NCI-H774 (cell line): ENCODE measurements at regions not wholly inside any gene's neighbourhood (a gene's known extent, or its start where the extent isn't known, plus 50 kb on each side); places are given as distances from the start of the nearest gene placed in this dataset.

Source experiments
- DNase-seq: peaks from one replicate; lab custom pipeline; 2025; lab: John Stamatoyannopoulos, UW

DNA sequence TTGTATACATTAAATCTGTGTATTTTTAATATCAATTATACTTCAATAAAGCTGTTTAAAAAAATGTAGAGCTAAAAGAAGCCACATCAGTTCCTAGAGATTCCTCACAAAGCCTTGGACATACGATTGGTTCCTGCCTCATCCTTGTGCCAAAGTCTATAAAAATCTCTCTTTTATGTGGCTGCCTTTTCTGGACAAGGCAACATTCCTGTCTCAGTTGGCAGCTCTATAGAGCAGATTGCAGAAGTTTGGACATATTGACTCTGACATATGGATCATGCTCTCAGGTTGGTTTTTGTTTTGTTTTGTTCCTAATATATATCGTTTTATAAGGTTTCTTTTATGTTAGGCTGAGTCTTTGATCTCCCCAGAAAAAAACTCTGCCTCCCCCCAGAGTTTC, 148.9 kb downstream of the MAFB start:
- DNase-seq = no peak

DNA sequence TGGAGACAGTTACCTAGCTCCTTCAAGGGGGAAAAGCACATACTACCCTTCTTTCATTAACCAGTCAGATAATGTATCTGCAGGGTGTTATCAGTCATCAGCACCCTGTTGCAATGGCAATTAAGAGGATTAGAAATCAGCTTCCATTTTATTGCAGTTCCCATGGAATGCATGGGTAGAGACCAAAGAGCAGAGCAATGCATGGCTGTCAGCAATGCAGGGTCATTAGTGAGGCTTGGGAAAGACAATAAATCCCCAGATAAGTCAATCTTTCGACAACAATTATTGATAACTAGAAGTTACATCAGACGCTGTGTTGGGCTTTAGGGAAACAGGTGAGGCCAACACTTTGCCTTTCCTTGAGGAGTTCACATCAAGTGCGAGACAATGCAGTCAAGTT, 150.9 kb downstream of the MAFB start:
- no peak for DNase-seq

DNA sequence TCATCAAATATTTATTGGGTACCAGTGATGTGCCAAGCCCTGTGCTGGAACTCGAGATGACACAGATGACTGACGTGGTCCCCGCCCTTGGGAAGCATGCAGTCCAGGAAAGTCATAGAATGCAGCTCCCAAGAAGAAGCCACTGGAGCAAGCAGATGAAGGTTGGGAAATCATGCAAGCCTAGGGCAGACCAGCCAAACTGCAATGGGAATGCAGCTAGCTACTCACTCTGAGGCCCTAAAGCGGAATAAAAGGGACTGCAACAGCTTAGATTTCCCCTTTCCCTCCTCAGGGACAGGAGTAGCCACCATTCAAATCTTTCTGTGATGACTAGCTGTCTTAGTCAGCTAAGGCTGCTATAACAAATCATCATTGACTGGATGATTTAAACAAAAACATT, 152.2 kb downstream of the MAFB start:
- no peak for DNase-seq

DNA sequence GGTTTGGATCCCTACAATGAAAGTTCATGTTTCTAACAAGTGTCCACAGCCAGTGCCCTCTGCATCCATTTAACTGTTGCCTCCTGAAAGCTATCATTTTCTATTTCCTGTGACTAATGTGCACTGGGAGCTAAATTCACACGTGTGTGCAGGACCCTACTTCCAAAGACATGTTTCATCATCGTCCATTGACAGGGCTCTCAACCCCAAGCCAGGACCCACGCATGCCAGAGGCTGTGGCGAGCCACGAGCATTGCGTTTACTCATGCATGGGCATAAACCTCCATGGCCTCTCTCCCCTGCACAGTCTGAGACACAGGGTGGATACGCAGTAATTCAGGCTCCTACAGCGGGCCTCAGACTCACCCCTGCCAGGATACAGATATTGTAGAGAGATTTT, 153.2 kb downstream of the MAFB start:
- DNase-seq = no peak

DNA sequence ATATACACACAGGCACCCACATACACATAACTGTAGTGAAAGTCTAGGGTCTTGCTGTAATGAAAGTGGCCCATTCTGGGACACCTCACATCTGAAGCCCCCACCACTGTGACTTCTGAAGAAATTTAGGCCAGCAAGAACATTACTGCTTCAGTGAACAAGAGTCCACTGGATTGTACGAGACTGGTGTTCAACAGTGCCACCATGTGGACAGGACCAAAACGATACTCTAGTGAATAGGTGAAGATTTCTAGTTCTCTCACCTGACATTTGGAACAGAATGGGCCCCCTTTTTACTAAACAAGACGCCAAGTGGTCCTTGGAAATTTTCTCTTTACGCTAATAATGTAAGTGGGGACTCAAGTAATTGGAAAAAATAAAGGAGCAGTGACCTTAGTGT, 156.9 kb downstream of the MAFB start:
- no peak for DNase-seq

DNA sequence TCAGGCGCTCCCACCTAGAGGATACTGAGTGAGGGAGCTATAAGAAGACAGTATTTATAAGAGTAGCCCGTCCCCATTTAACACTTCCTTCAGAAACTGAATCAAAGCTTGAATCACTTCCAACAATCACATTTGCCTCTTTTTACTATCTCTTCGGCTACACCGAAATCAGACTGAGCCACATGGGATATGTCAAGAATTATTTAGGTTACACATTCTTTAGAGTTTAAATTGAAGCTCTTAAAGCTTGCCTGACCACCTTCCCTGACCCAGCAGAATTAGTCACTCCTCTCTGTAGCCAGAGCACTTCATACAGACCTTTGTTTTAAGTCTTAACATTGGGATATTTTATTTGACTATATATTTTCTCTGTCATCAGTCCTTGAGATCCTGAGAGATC, 163.7 kb downstream of the MAFB start:
- DNase-seq = no peak

DNA sequence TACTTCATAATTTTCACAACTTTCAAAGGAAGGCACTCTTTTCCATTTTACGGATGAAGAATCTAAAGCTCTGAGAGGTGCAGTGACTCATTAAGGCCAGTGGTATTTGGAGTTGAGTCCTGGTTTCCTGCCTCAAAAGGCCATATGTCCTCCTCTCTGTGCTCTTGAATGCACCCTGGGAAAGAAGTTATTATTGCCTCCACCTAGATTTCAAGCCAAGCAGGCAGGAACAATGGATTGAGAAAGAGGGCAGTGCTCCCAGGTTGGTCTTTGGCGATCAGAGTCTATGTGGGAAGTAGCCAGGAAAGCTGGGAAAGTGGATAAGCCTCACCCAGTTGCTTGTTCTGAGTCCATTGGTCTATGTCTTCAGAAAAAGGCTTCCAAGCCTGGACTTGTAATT, 165.0 kb downstream of the MAFB start:
- no peak for DNase-seq

DNA sequence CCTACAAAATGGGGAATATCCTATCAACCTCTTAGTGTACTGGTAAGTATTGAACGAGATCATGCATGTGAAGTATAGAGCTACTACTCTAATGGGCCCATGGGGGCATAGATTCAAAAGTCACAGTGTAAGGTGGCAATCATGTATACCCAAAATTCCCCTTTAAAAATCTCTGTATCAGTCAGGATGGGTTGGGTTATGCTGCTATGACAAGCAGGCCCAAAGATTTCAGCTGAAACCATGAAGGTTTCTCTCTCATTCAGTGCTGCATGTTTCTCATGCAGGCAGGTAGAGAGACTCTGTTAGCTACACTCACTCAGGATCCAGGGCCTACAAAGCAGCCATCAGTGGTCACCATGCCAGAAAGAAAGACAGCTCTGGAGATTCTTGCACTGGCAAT, 166.6 kb downstream of the MAFB start:
- DNase-seq = no peak

DNA sequence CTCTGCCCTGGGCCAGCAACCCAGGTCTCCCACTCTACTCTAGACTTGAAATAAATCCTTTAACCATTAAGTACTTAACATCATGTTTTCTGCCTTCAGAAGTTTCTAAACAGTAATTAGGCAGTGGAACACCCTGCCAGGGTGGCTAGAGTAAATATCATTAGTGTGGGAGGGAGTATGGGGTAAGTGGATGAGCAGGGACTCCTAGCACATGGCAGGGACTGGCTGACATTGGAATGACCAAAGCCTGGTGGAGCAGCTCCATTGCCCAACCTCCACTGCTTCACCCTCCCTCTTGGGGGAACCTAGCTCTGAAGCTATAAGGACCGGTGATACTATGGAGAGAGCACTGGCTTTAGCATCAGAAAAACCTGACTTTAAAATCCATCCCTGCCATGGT, 167.1 kb downstream of the MAFB start:
- no peak for DNase-seq

DNA sequence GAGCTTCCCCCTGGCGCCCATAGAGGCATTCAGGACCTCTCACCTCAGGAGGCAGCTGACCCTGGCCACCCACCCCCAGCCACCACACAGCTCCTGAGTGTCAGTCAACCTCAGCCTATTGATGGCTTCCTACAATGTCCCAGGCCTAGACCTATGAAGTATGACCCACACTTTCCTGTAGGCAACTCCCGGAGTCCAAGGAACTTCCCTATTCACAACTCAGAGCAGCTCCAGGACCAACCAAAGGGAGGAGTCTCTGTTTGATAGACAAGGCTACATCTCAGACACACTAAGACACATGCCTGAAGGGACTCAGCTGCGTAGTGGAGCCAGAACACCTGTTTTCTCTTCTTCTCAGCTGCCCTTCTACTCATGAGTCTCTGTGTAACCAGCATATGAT, 169.1 kb downstream of the MAFB start:
- DNase-seq = no peak

DNA sequence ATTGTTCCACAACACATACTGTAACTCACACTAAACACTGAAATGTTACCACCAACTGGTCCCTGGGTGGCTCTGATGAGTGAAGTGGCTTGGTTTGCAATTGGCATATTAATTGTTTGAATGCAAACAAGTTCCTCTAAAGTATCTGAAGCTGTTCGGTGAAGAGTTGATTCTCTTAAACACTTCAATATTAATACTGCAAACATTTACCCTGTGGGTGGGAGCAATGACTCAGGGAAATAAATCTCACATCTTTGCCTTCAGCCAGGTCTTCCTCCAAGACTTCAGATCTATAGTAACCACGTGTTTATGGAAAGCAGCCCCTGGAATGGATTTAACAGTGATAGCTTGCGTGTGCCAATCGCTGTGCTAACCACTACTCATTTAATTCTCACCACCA, 176.0 kb downstream of the MAFB start:
- DNase-seq = no peak

DNA sequence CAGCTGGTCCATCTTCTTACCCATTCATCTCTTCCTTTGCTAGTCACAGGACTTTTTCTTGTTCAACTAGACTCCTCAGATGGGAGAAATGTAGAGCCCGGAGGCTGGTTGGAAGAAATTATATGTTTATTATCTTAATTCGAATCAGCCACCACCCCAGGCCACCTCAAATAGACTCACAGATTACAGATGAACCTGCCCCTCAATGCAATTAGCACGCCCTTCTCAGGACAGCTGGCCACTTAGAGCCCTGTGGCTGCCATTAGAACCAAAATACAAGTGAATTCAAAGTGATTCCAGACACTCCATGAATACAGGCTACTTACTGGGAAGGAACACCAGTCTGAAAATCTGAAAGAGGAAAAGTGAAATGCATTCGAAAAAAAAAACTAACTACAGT, 176.4 kb downstream of the MAFB start:
- DNase-seq = no peak

DNA sequence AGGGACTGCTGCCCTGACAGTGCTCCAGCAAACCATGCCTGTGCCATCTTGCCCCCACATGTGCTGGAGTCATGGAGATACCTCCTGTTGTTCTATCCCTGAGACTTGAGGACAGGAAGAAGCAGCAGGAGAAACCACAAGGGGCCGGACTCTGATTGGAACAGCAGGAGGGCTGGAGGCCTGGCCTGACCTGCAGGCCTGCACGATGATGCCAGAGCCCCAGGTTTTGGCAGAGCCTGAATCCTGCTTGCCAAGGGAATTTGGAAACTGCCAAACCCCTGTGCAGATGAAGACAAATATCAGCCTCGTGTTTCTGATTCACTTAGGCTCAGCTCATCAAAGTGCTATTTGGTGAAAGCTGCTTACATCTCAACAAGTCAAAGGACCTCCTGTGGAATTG, 177.6 kb downstream of the MAFB start:
- no peak for DNase-seq

DNA sequence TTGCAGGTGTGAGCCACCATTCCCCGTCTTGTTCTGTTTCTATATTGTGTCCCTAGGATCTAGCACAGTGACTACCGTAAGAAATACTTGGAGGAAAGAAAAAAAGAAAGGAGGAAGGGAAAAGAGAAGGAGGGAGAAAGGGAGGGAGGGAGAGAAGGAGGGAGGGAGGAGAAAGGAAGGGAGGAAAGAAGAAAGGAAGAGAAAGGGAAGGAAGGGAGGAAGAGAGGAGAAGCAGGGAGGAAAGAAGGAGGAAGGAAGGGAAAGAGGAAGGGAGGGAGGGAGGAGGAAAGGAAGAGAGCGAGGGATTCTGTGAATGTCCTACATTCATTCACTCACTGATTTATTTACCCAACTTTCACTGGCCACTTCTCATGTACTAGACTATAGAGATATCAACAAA, 178.4 kb downstream of the MAFB start:
- DNase-seq = no peak

DNA sequence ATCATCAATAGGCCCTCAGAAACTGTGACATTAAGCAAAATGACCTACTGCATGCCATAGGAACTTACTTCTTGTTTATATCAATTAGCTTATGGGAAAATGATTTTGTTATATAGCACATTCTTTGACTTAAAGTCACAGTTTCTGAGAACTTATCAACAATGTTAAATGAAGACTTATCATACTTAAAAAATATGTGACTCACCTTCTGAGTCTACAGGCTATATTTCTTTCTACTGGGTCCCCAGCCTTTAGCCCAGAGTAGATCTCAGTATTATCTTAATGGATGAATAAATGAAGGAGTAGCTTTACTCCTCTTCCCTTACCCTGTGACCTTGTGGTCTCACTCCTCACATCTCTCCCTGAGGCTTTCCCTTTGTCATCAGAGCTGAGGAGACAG, 180.2 kb downstream of the MAFB start:
- DNase-seq = no peak

DNA sequence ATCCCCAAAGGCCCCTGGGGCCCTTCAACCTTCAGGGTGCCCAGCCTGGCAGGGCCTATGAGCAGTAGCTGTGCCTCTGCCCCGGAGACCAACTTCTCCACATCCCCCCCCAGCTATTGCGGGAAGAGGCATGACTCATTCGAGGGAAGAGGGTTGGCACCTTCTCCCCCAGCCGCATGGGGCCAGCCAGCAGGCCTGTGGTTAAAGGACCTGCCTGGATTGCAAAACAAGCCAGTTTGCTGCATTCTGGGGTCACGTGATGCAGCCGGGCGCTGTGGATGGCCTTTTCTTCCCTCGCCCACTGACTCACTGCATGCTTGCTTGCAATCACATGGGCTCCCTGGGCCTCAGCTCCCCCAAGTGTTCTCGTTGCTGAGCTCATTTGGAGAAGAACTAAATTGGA, 182.5 kb downstream of the MAFB start:
- DNase-seq = no peak

DNA sequence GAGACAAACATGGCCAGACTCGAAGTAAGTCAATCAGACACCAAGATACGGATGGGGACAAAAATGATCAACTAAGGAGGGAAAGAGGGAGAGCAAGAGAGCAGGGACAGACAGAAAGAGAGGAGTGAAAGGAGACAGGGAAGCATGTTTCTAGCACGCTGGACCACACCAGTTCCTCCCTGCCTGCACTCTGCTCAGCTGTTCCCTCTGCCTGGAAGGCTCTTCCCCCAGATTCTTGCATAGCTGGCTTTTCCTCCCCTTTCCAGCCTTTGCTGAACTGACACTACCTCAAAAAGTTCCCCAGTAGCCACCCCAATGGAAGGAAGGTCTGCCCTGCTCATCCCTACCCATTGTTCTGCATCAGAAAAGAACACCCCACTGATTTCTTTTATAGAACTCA, 185.9 kb downstream of the MAFB start:
- DNase-seq = no peak

DNA sequence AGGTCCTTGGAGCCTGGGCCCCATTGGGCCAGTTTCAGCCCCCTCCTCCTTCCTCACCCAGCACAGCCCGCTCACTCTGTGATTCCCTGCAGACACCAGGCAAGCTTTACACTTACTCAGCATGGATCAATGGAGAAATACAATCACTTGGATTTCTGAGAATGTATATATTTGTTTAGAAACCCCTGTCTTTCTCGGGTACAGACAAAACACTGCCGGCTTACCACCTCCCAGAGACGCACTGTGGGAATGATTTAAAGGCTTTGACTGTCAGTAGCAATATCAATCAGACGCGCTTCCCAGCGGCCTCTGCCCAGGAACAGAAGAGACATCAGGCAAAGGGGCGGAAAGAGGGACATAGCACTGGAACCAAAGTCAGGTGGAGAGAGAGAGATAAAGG, 186.5 kb downstream of the MAFB start:
- no peak for DNase-seq

DNA sequence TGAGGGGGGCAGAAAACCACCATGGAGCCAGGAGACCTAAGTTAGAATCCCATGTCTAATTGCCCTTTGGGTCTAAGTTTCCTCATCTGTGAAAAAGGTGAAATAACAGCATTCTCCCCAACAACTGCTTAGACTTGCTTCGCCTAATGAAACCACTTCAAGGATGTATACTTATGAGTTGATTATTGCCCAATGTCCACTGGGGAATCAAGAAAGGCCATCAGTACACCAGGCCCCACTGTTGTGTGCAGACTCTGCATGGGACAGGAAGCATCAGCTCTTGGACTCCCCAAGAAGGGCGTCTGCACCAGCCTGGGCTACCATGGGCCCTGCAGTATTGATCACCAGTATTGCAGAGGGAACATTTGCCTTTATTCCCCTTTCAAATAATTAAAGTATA, 189.6 kb downstream of the MAFB start:
- no peak for DNase-seq

DNA sequence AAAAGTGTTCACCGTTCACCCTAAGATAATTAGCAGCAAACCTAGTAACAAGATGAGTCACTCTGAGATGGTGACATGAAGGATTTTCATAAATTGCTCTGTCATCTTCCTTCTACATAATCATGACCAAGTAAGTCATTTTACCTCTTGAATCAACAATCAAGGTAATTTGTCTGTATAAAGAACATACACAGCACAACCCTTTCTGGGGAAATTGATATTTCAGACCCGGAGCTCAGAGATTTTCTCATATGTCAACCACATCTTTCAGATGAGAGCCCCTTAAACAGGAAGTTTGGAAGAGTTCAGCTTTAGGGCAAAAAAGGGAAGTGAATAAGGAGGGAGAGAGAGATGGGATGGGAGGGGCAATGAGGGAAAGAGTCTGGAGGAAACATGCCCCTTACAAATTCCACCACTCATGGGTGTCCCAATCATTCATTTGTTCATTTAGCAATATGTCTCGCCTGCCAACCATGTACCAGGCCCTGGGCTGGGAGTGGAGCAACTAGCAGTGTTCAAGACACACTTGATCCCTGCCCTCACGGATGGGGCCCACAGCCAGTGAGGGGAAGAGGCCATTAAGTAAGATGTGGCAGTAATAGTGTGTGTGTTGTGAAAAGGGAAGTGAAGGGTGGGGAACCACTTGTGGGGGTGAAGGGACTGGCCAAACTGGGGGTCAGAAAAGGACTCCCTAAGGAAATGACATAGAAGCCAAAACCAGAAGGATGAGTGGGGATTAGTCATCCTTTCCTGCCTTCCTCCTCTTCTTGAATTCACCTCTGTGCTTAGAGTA, 190.9 kb downstream of the MAFB start:
- no peak for DNase-seq

DNA sequence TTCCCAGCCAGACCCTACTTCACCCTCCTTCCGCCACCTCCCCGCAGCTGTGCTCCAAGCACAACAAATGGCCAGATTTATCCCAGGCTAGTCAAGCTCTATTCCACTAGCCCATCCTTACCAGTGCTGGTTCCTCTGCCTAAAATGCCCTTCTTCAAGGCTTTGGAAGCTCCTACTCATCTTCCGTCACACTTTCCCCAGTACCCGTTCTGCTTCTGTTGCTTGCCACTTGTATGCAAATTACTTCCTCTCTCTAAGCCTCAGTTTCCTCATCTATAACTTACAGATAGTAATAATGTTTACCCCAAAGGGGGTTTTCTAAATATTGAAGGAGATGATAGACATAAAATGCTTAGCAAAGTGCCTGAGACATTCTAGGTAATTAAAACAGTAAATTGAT, 193.1 kb downstream of the MAFB start:
- DNase-seq = no peak

DNA sequence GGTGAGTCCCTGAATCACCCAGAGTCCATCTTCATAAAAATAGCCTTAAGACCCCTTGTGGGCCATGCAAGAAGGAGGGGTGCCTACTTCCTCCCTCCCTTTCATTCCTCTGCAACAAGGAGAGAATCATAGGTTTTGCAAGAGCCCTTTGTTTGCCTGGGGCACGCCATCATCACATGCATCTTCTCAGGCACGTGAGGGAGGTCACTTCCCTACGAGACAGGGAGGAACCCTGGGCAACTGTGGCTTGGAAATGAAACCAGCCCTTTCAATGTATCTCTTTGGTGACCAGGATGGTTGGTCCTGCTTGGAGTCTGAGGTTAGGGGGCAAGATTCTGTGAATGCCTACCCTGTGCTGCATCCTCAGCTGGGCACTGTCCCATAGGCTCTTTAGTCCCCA, 194.8 kb downstream of the MAFB start:
- no peak for DNase-seq

DNA sequence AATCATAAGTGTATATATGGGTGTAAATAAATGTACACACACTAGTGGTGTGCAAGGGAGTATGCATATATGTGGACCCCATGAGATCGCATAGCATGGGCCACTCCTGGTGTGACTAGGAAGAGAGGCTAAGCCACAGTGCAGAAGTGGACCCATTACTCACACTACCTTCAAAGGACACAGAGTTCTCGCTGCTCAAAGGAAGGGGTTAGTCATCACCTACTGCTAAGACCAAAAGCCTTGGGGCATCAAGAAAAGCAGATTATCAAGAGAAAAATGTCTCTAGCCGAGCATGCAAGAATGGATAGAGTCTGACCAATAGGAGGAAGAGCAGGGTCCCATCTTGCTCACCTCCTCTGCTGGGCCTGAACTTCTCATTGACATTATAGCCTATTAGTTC, 195.5 kb downstream of the MAFB start:
- DNase-seq = no peak

DNA sequence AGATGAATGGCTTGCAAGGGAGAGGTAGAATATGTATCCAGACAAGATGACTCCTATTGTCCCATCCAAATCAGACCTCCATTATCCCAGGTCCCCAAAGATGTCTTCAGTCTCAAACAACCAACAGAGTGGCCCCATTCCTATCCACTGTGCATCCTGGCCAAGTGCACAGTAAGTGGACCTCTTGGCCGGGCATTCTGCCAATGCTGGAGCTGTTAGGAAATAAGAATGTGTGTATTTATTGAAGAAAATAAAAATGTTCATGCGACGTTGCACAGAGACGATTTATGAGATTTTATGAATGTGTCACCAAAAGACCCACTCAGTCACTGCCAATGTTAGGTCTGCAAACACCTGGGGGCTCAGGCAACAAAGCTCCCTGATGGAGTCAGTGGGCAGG, 196.0 kb downstream of the MAFB start:
- no peak for DNase-seq
